GM19328 (cell line): ENCODE measurements at regions not wholly inside any gene's neighbourhood (a gene's known extent, or its start where the extent isn't known, plus 50 kb on each side); places are given as distances from the start of the nearest gene placed in this dataset.

Source experiments
- ATAC-seq: cut with Tn5 transposase; IDR thresholded peaks from one replicate; pipeline ENCODE4 v1.9.1; 2021; ENCODE audit warnings: mild to moderate bottlenecking, moderate library complexity; ENCODE audit not compliant: unreplicated experiment

GRCh38 chr5:120738568-120738967 lies 274.5 kb downstream of the PRR16 start:
- no peak for ATAC-seq

GRCh38 chr5:120740989-120741388 lies 276.9 kb downstream of the PRR16 start:
- no peak for ATAC-seq

GRCh38 chr5:120748474-120748873 lies 284.4 kb downstream of the PRR16 start:
- ATAC-seq, result no peak

DNA sequence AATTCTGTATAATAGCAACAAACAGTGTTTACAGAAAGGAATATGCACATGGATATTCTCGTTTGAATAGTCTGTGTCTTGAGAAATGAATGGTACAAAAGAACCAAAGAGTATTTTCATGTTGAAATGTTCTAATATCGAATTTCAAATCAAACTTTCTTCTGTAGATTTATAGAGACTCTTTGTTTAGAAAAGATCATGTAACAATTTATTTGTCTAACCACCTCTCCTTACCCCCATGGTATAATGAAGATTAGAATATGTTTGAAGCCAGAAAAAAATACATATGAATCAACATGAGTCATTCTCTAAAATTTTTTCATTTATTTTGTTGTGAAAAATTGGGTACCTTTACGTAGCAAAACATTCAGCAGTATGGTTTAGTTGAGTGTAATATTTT lies 285.6 kb downstream of the PRR16 start:
- ATAC-seq, result no peak

GRCh38 chr5:120759587-120759986 lies 295.5 kb downstream of the PRR16 start:
- ATAC-seq, result no peak

- no peak for ATAC-seq
These were observed 297.9 kb downstream of the PRR16 start for GRCh38 chr5:120761986-120762385.

- ATAC-seq, result no peak
These were observed 301.1 kb downstream of the PRR16 start for GRCh38 chr5:120765189-120765588.

- ATAC-seq, result no peak
These were observed 303.2 kb downstream of the PRR16 start for GRCh38 chr5:120767178-120767820.

- no peak for ATAC-seq
These were observed 305.3 kb downstream of the PRR16 start for GRCh38 chr5:120769312-120769872.

GRCh38 chr5:120771202-120771601 lies 307.1 kb downstream of the PRR16 start:
- no peak for ATAC-seq

DNA sequence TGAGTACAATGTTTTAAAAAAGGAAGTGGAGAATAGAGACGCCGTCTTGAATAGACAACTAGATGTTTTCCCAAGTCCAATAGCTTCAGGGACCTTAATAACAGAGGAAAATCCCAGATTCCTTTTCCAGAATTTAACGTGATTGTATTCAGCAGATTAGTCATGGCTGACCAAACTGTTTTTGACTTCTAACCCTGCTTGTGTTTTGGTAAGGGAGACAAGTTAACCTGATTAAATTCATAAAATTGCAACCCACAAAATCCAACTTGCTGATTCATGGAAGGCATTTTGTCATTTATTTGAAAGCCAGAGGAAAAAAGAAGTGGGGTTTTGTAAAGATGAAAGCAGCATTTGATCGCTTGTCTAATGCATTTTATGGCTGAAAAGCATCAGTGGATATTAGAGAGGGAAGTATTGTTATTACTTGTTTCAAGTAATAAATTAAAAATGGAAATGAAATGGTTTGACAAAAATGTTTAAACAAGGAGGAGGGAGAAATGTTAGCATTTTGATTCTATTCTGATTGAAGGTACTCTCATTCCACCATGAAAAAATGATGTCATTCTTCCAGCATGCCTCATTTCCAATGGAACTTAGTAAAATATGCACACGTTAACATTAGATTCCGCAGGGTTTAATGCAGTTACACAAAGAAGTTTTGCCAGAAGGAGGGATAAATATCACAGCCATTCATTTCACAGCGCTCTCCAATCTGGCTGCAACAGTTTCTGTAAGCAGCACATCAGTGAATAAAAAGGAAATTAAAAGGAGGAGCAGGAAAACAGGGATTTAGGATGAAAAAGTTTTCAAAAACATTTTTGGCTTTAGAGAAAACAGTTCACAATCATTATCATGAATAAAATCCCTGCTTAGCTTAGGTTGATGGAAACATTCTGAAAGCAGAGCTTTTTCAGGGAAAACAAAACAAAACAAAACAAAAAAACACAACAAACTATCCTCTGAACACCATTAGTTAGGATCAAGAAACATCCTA lies 314.7 kb downstream of the PRR16 start:
- no peak for ATAC-seq

DNA sequence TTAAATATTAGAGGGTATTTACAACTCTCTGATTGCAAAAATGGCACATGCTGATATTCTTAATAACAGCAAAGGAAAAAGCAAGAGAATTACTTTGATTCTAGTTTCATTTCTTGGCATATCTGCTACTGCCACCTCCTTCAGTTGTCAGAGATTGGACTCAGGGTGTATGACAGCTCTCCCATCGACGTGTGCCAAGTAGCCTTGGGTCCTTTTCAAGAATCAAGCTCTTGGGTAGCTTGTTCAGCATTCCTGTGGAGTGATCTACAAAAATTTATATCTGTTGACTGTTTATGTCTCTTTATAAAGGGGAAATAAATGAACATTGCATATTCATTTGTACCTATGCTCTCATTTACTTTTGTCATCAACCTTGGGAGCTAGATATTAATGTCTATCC lies 315.6 kb downstream of the PRR16 start:
- no peak for ATAC-seq

DNA sequence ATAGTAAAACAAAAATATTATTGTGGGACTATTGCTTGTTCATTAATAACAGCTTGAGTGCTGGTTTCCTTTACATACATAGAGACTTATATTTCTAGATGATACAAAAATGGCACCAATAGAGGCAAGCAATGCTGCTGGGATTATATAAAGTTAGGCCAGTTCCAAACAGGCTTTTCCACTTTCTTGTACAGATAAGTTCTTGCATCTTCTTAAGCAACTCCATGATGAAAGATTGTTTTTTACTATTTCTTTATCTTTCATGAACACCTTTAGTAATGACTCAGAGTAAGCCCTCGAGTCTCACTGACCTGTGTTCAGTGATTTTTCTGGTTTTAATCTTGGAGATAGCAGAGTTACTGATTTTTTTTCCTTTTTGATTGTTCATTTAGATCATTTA lies 324.4 kb downstream of the PRR16 start:
- ATAC-seq, result no peak

GRCh38 chr5:120789918-120790317 lies 325.8 kb downstream of the PRR16 start:
- no peak for ATAC-seq

DNA sequence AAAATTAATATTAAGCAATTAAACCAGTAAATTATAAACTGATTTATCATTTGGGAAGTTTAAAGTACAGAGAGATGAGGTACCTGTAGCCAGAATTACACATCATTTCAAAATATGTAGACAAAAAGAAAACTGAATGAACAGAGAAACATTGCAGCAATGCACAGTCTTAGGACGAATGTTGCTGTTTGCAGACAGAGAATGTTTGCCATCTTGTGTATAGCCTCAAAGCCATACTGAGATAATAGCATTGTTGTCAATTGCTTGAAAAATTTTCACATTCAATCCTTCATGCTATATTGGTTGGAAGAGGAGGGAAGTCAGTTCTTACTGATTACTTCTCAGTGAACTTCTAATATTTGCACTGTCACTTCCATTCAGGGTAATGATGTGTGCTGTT lies 326.2 kb downstream of the PRR16 start:
- ATAC-seq, result no peak

DNA sequence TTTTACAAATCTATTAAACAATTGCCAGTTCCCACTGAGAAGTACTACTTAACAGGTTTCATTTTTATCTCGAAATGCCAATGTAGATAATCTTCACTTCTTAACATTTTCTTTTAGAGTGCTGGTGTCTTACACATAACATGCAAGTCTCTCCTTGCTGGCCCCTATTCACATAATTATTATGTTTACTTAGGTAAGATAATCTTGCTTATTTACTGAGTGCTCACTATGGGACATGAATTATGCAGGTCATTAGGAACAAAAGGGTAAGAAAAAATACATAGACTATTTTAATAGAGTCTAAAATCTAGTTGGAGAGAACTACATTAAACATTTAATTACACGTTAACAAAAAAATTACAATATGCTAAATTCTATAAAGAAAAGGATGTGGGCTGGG lies 328.4 kb downstream of the PRR16 start:
- no peak for ATAC-seq

- no peak for ATAC-seq
These were observed 330.0 kb downstream of the PRR16 start for GRCh38 chr5:120794121-120794520.

GRCh38 chr5:120803282-120803681 lies 339.2 kb downstream of the PRR16 start:
- ATAC-seq, result no peak

GRCh38 chr5:120805131-120805530 lies 341.0 kb downstream of the PRR16 start:
- ATAC-seq, result no peak

DNA sequence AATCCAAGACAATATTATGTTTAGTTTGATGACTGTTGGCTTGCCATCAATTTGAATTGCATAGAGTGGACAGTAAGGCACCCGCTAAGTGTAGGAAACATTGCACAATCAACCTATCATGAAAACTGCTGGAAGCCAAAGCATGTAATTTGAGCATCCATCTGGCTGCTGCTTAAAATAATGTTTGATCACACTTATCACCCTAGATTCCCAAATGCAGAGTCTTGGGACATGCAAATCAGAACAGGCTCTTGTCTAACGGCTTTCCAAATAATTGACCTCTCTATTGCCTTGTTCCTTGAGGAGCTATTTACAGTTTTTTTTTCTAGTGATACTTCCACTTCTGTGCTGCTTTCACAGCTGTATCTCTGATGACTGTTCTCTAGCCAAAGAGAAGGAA lies 342.1 kb downstream of the PRR16 start:
- no peak for ATAC-seq

DNA sequence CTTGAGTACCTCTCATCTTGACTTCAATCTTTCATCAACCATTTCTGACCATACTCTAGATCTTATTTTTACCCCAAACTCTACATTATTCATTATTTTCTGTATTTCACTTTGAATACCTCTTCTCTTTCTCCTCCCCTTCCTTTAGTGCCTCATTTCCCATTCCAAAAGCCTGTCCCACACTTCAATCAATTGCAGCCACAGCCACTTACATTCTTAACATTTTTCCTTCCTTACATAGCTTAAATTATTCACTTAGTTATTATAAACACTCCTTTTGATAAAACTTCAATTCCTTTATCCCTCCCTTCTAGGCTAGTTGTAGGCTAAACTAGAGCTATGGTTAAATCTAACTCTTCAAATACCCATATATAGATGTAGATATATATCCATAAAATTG lies 344.0 kb downstream of the PRR16 start:
- no peak for ATAC-seq

GRCh38 chr5:120808606-120809005 lies 344.5 kb downstream of the PRR16 start:
- no peak for ATAC-seq
